ENCODE measurements at regions not wholly inside any gene's neighbourhood (a gene's known extent, or its start where the extent isn't known, plus 50 kb on each side); places are given as distances from the start of the nearest gene placed in this dataset.
A peak's percentile ranks its signal among the peaks of the same experiment; 100 is the strongest.

DNA sequence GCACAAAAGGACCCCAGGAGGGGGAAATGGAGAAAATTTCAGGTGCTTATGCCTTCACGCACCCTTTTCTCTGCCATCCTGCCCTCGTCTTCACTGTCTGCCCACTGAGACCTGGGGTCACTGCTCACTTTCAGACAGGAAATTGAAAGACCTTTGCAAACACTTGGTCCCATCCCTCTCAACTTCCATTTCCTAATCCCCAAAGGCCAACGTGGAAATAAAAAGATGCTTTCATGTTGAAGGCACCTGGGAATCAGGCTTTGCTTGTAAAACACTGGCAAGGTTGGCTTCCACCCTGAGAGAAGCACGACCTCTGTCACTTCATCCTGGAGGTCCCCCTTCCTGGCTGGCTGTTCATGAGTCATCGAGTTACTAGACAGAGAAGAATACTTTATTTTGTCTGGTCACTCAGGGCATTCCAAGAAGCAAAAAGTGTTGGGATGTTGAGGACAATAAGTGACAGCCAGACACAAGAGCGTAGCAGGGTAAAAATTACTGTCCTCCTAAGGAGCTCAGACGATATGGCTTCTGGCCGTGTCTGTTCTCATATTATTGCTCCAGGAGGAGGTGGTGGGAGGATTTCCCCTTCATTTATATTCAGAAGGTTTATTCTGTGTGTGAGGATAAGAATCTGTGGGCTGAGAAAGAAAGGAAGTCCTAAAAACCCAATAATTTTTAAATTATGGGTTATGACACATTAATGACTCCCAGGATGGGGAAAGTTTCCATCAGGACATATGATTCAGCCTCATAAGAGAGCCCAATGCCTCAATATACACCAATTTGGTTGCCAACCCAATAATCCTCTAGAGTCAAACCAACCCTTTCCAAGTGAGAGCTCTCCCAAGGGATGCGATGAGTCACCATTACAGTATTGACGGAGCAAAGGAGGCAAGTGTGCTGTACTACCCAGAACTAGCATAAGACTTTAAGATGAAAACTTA, 409.0 kb downstream of the COG6 start:
- Histone ChIP-seq H3K4me2 (peak overlapping the region; percentile 57), H3K27ac (peak overlapping the region; percentile 41), H3K4me3 (no peak overlapping the region), H3K4me1 (ENCODE audit: insufficient read depth) (peaks cover 20% of the 10 kb centered on the region), H3K9me2 (replicated peaks; ENCODE audit: insufficient read depth) (no peaks in the 10 kb centered on the region), H4K20me1 (ENCODE audit: insufficient read depth, poor library complexity, severe bottlenecking) (no peaks in the 10 kb centered on the region), H3K79me2 (no peaks in the 10 kb centered on the region), H3K9me3 (ENCODE audit: low read depth) (no peaks in the 10 kb centered on the region), H3K36me3 (replicated peaks; ENCODE audit: insufficient read depth, low read depth) (no peaks in the 10 kb centered on the region), H2AFZ (no peak overlapping the region), H3K27me3 (no peaks in the 10 kb centered on the region)
- TF ChIP-seq EZH2phosphoT487 (IDR thresholded peaks at IDR 0.05; ENCODE audit: low read depth, severe bottlenecking, unreplicated experiment) (no peak), EZH2 (IDR thresholded peaks at IDR 0.05; ENCODE audit: borderline replicate concordance) (no peak)
- TF ChIP-seq, protein P1, sequence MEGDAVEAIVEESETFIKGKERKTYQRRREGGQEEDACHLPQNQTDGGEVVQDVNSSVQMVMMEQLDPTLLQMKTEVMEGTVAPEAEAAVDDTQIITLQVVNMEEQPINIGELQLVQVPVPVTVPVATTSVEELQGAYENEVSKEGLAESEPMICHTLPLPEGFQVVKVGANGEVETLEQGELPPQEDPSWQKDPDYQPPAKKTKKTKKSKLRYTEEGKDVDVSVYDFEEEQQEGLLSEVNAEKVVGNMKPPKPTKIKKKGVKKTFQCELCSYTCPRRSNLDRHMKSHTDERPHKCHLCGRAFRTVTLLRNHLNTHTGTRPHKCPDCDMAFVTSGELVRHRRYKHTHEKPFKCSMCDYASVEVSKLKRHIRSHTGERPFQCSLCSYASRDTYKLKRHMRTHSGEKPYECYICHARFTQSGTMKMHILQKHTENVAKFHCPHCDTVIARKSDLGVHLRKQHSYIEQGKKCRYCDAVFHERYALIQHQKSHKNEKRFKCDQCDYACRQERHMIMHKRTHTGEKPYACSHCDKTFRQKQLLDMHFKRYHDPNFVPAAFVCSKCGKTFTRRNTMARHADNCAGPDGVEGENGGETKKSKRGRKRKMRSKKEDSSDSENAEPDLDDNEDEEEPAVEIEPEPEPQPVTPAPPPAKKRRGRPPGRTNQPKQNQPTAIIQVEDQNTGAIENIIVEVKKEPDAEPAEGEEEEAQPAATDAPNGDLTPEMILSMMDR (IDR thresholded peaks at IDR 0.05; ENCODE audit: poor library complexity): no peak
- 63% methylated on average over 10 of the region's 10 CpGs for WGBS (ENCODE audit: low lambda C conversion rate, missing lambda C conversion rate)
- DNase-seq (ENCODE audit: low spot score): peak; percentile 45

GRCh38 chr13:40069173-40070044, 413.9 kb downstream of the COG6 start:
- peaks cover 8% of the 10 kb centered on the region for H3K4me1 ChIP-seq (ENCODE audit: insufficient read depth)
- peak; percentile 80 for DNase-seq (ENCODE audit: low spot score)
- WGBS (ENCODE audit: low lambda C conversion rate, missing lambda C conversion rate): 41% methylated on average over 11 of the region's 11 CpGs

GRCh38 chr13:40070357-40070756, 414.9 kb downstream of the COG6 start:
- Histone ChIP-seq H3K9me3 (ENCODE audit: low read depth) (no peaks in the 10 kb centered on the region), H3K4me2 (no peak overlapping the region), H2AFZ (no peak overlapping the region), H3K27me3 (no peaks in the 10 kb centered on the region), H3K79me2 (no peaks in the 10 kb centered on the region), H3K9me2 (replicated peaks; ENCODE audit: insufficient read depth) (no peaks in the 10 kb centered on the region), H3K27ac (no peak overlapping the region), H4K20me1 (ENCODE audit: insufficient read depth, poor library complexity, severe bottlenecking) (no peaks in the 10 kb centered on the region), H3K36me3 (replicated peaks; ENCODE audit: insufficient read depth, low read depth) (no peaks in the 10 kb centered on the region), H3K4me1 (ENCODE audit: insufficient read depth) (no peaks in the 10 kb centered on the region), H3K4me3 (no peak overlapping the region)
- WGBS (ENCODE audit: low lambda C conversion rate, missing lambda C conversion rate): 88% methylated on average over 3 of the region's 3 CpGs
- DNase-seq (ENCODE audit: low spot score): no peak
- TF ChIP-seq EZH2 (IDR thresholded peaks at IDR 0.05; ENCODE audit: borderline replicate concordance) (no peak), EZH2phosphoT487 (IDR thresholded peaks at IDR 0.05; ENCODE audit: low read depth, severe bottlenecking, unreplicated experiment) (no peak)
- TF ChIP-seq, protein P1 (IDR thresholded peaks at IDR 0.05; ENCODE audit: poor library complexity): no peak

More at GRCh38 chr13:40069173-40070044, 413.9 kb downstream of the COG6 start:
- H3K4me3 ChIP-seq: no peak overlapping the region
- H3K36me3 ChIP-seq (replicated peaks; ENCODE audit: insufficient read depth, low read depth): no peaks in the 10 kb centered on the region
- no peak for TF ChIP-seq EZH2 (IDR thresholded peaks at IDR 0.05; ENCODE audit: borderline replicate concordance)
- TF ChIP-seq, protein P1 (IDR thresholded peaks at IDR 0.05; ENCODE audit: poor library complexity): peak; percentile 78
- no peaks in the 10 kb centered on the region for H3K79me2 ChIP-seq
- no peak overlapping the region for H2AFZ ChIP-seq
- H3K27me3 ChIP-seq: no peaks in the 10 kb centered on the region
- no peak overlapping the region for H3K27ac ChIP-seq
- H3K9me3 ChIP-seq (ENCODE audit: low read depth): no peaks in the 10 kb centered on the region
- H3K4me2 ChIP-seq: no peak overlapping the region
- H3K9me2 ChIP-seq (replicated peaks; ENCODE audit: insufficient read depth): no peaks in the 10 kb centered on the region
- no peaks in the 10 kb centered on the region for H4K20me1 ChIP-seq (ENCODE audit: insufficient read depth, poor library complexity, severe bottlenecking)
